H1 (cell line): ENCODE measurements at regions not wholly inside any gene's neighbourhood (a gene's known extent, or its start where the extent isn't known, plus 50 kb on each side); places are given as distances from the start of the nearest gene placed in this dataset.

Experiments used
- CTCF ChIA-PET: fragments of 300-600 bp; sonication (Branson Sonifier 250); formaldehyde crosslinking; loops from one replicate; lab custom pipeline; 2021; ENCODE audit not compliant: partially characterized antibody; lab: Charles Lee
- POLR2A ChIA-PET: fragments of 300-600 bp; sonication (Branson Sonifier 250); formaldehyde crosslinking; loops from one replicate; lab custom pipeline; 2021; ENCODE audit warnings: inconsistent platforms; ENCODE audit not compliant: partially characterized antibody; lab: Charles Lee
- DNase-seq, 2 experiments: peaks; one replicate each; pipeline versions ENCODE4 v3.0.0 to v3.0.0-alpha.2; 2010 to 2022; ENCODE audit warnings: low spot score in 2 of 2, low read depth in 1 of 2, mixed read lengths in 1 of 2
- FAIRE-seq: peaks from 2 replicates; lab custom pipeline; 2011; peaks lifted over from hg19 to GRCh38; lab: Jason Lieb, UNC
- H2AFZ ChIP-seq: 2 replicates; pipeline ENCODE4 v1.8.1; 2012; ENCODE audit warnings: low read length, inconsistent platforms
- H2AK5ac ChIP-seq: 2 replicates; pipeline ENCODE4 v1.6.1; 2013; ENCODE audit warnings: low read depth, low read length
- H2BK120ac ChIP-seq: replicated peaks from 2 replicates; pipeline ENCODE3; 2013; ENCODE audit warnings: low read depth, low read length, inconsistent platforms
- H2BK12ac ChIP-seq: 2 replicates; pipeline ENCODE4 v1.6.1; 2013; ENCODE audit warnings: low read depth, low read length
- H2BK15ac ChIP-seq: 2 replicates; pipeline ENCODE4 v1.6.1; 2013; ENCODE audit warnings: low read length
- H2BK20ac ChIP-seq: 2 replicates; pipeline ENCODE4 v1.6.1; 2013; ENCODE audit warnings: low read length
- H2BK5ac ChIP-seq: 2 replicates; pipeline ENCODE4 v1.6.1; 2013; ENCODE audit warnings: low read depth, low read length
- H3K14ac ChIP-seq: 2 replicates; pipeline ENCODE4 v1.6.1; 2013; ENCODE audit warnings: inconsistent platforms; ENCODE audit not compliant: insufficient read length
- H3K18ac ChIP-seq: 2 replicates; pipeline ENCODE4 v1.6.1; 2013; ENCODE audit warnings: low read length; ENCODE audit errors: extremely low read depth
- H3K23ac ChIP-seq: 2 replicates; pipeline ENCODE4 v1.6.1; 2013; ENCODE audit warnings: inconsistent platforms; ENCODE audit not compliant: insufficient read length
- H3K23me2 ChIP-seq: 2 replicates; pipeline ENCODE4 v1.6.1; 2013; ENCODE audit warnings: low read depth, low read length
- H3K27ac ChIP-seq: 2 replicates; pipeline ENCODE4 v1.6.1; 2011; ENCODE audit warnings: low read depth, low read length, inconsistent platforms
- H3K27me3 ChIP-seq, 4 experiments: replicated peaks in 1 of 4; 1 replicate in 1 of 4; 2 replicates in 3 of 4; pipeline versions ENCODE4 v1.6.1 to v1.8.1; 2011 to 2013; ENCODE audit warnings: low read length in 3 of 4, mild to moderate bottlenecking in 3 of 4, inconsistent platforms in 2 of 4, mixed read lengths in 2 of 4, moderate library complexity in 1 of 4; ENCODE audit not compliant: control insufficient read depth in 3 of 4, insufficient read depth in 3 of 4; ENCODE audit errors: extremely low read depth in 1 of 4
- H3K36me3 ChIP-seq, 4 experiments: 2 replicates each; pipeline versions ENCODE4 v1.6.1 to v1.8.1; 2011 to 2013; ENCODE audit warnings: mild to moderate bottlenecking in 4 of 4, low read length in 3 of 4, moderate library complexity in 2 of 4, control low read depth in 1 of 4, inconsistent platforms in 1 of 4; ENCODE audit not compliant: insufficient read depth in 4 of 4, control insufficient read depth in 2 of 4
- H3K4ac ChIP-seq: replicated peaks from 2 replicates; pipeline ENCODE3; 2013; ENCODE audit warnings: low read length, low read depth, mixed read lengths, inconsistent platforms; ENCODE audit not compliant: insufficient read length
- H3K4me1 ChIP-seq, 4 experiments: replicated peaks in 1 of 4; 1 replicate in 1 of 4; 2 replicates in 3 of 4; pipeline versions ENCODE4 v1.6.1 to v1.8.1; 2011 to 2013; ENCODE audit warnings: low read length in 3 of 4, inconsistent platforms in 2 of 4, mixed read lengths in 1 of 4; ENCODE audit not compliant: insufficient read depth in 4 of 4, control insufficient read depth in 3 of 4
- H3K4me2 ChIP-seq, 2 experiments: 2 replicates each; pipeline versions ENCODE4 v1.6.1 to v1.8.1; 2011 to 2013; ENCODE audit warnings: low read depth in 2 of 2, low read length in 2 of 2, control low read depth in 1 of 2, inconsistent platforms in 1 of 2, mild to moderate bottlenecking in 1 of 2; ENCODE audit not compliant: insufficient read depth in 1 of 2
- H3K4me3 ChIP-seq, 4 experiments: fragments of 200-600, 300-600 bp in 1 of 4; sonication (generic), shearing (Covaris generic), sonication (Bioruptor Twin) in 1 of 4; 2 replicates each; pipeline versions ENCODE4 v1.5.1 to v1.8.1; 2011 to 2016; ENCODE audit warnings: low read length in 4 of 4, low read depth in 3 of 4, control low read depth in 2 of 4, inconsistent platforms in 2 of 4, mild to moderate bottlenecking in 2 of 4, mixed read lengths in 1 of 4, moderate library complexity in 1 of 4; ENCODE audit not compliant: insufficient read depth in 2 of 4; ENCODE audit errors: extremely low read depth in 1 of 4
- H3K56ac ChIP-seq: replicated peaks from 2 replicates; pipeline ENCODE3; 2013; ENCODE audit warnings: low read depth, mild to moderate bottlenecking, mixed read lengths, low read length, inconsistent platforms; ENCODE audit not compliant: insufficient read length
- H3K79me1 ChIP-seq: 2 replicates; pipeline ENCODE4 v1.6.1; 2013; ENCODE audit warnings: low read depth, low read length, control low read depth
- H3K79me2 ChIP-seq, 2 experiments: 2 replicates each; pipeline versions ENCODE4 v1.6.1 to v1.8.1; 2012 to 2013; ENCODE audit warnings: low read length in 2 of 2, mild to moderate bottlenecking in 2 of 2, inconsistent platforms in 1 of 2; ENCODE audit not compliant: insufficient read depth in 2 of 2, control insufficient read depth in 1 of 2
- H3K9ac ChIP-seq, 4 experiments: replicated peaks in 1 of 4; 1 replicate in 1 of 4; 2 replicates in 3 of 4; pipeline versions ENCODE4 v1.6.1 to v1.8.1; 2011 to 2013; ENCODE audit warnings: low read depth in 3 of 4, low read length in 3 of 4, control low read depth in 2 of 4, mild to moderate bottlenecking in 2 of 4, moderate library complexity in 2 of 4, inconsistent platforms in 1 of 4; ENCODE audit errors: extremely low read depth in 1 of 4
- H3K9me3 ChIP-seq, 2 experiments: 2 replicates each; pipeline versions ENCODE4 v1.6.1 to v1.8.1; 2012 to 2013; ENCODE audit warnings: mild to moderate bottlenecking in 2 of 2, moderate library complexity in 2 of 2, control low read depth in 1 of 2, inconsistent platforms in 1 of 2, low read depth in 1 of 2, low read length in 1 of 2, mixed read lengths in 1 of 2; ENCODE audit not compliant: insufficient read depth in 2 of 2
- H4K20me1 ChIP-seq, 2 experiments: replicated peaks in 1 of 2; 2 replicates each; pipeline versions ENCODE3 to v1.8.1; 2011 to 2013; ENCODE audit warnings: inconsistent platforms in 2 of 2, low read length in 2 of 2, mild to moderate bottlenecking in 1 of 2; ENCODE audit not compliant: insufficient read depth in 2 of 2, control insufficient read depth in 1 of 2
- H4K5ac ChIP-seq: 2 replicates; pipeline ENCODE4 v1.6.1; 2013; ENCODE audit warnings: low read length, low read depth, mixed read lengths, inconsistent platforms; ENCODE audit not compliant: insufficient read length
- H4K8ac ChIP-seq: 2 replicates; pipeline ENCODE4 v1.8.0; 2013; ENCODE audit warnings: mild to moderate bottlenecking, moderate library complexity, low read length, inconsistent platforms; ENCODE audit not compliant: insufficient read depth; ENCODE audit errors: extremely low read depth
- H4K91ac ChIP-seq: replicated peaks from 2 replicates; pipeline ENCODE3; 2013; ENCODE audit warnings: low read length, mixed read lengths, inconsistent platforms; ENCODE audit not compliant: insufficient read length
- KDM4A ChIP-seq: IDR thresholded peaks from one replicate; pipeline ENCODE4 v1.7.1; 2012; ENCODE audit warnings: low read depth, mild to moderate bottlenecking, moderate library complexity, low read length, inconsistent platforms; ENCODE audit not compliant: severe bottlenecking
- RAD21 ChIP-seq, 2 experiments: IDR thresholded peaks in 1 of 2; conservative IDR thresholded peaks in 1 of 2; 2 replicates each; pipeline ENCODE4 v1.6.1; 2011; ENCODE audit warnings: low read depth in 2 of 2, low read length in 2 of 2, improper control_type of control experiment in 1 of 2, inconsistent platforms in 1 of 2, mild to moderate bottlenecking in 1 of 2, moderate library complexity in 1 of 2
- TAF7 ChIP-seq: optimal IDR thresholded peaks from 2 replicates; pipeline ENCODE3; 2011; ENCODE audit warnings: low read depth, mild to moderate bottlenecking, inconsistent platforms, low read length, moderate library complexity, borderline replicate concordance
- WGBS, 2 experiments: shearing (Covaris generic) in 1 of 2; methylation state at CpG; one replicate each; pipeline versions ENCODE4 v1.1.6 to v1.1.7; 2013 to 2015; ENCODE audit warnings: low lambda C conversion rate in 2 of 2, mixed read lengths in 2 of 2, inconsistent platforms in 1 of 2, low coverage in 1 of 2, missing lambda C conversion rate in 1 of 2; ENCODE audit not compliant: insufficient replicate concordance in 2 of 2, insufficient coverage in 1 of 2, insufficient read length in 1 of 2; ENCODE audit errors: extremely low coverage in 1 of 2, missing lambda C conversion rate in 1 of 2; 5-methylcytosine and 5-hydroxymethylcytosine counted together

GRCh38 chr20:25991051-25991755 lies 294.6 kb upstream of the ZNF337 start:
- Histone ChIP-seq H3K36me3 (no peaks in the 10 kb centered on the region), H3K18ac (no peak overlapping the region), H3K4me1 (peaks cover 0 to 3% (median 0%) of the 10 kb centered on the region in 4 experiments; a peak in 1 of 7 replicates), H3K27ac (no peak overlapping the region), H3K9me3 (peaks cover 0 to 26% of the 10 kb centered on the region in 2 experiments; a peak in 2 of 4 replicates), H4K8ac (no peak overlapping the region), H4K20me1 (no peaks in the 10 kb centered on the region), H3K79me1 (no peaks in the 10 kb centered on the region), H2AK5ac (no peak overlapping the region), H3K56ac (no peak overlapping the region), H2BK5ac (no peak overlapping the region), H4K91ac (no peak overlapping the region), H3K14ac (no peak overlapping the region), H2BK20ac (no peak overlapping the region), H3K9ac (no peak overlapping the region), H2AFZ (no peak overlapping the region), H4K5ac (no peak overlapping the region), H3K4ac (no peak overlapping the region), H3K23me2 (no peaks in the 10 kb centered on the region; the same call in 1 of the 2 replicates), H2BK15ac (no peak overlapping the region), H3K79me2 (no peaks in the 10 kb centered on the region), H3K4me3 (no peak overlapping the region), H3K23ac (no peak overlapping the region), H2BK120ac (no peak overlapping the region), H3K27me3 (no peaks in the 10 kb centered on the region), H2BK12ac (no peak overlapping the region), H3K4me2 (no peak overlapping the region)
- WGBS, 2 experiments, result 87% methylated on average over 21 of the region's 30 CpGs; no CpG with 5 or more reads in 1 of the 2 experiments
- FAIRE-seq (no peak), DNase-seq (no peak)
- POLR2A ChIA-PET, result no interaction called here
- CTCF ChIA-PET, result no interaction called here
- TF ChIP-seq KDM4A, result no peak
- TF ChIP-seq RAD21 (IDR thresholded peaks at IDR 0.05 in 1 of 2, conservative IDR thresholded peaks at IDR 0.05 in 1 of 2; ENCODE audit: low read depth in 2 of 2, low read length in 2 of 2), result no peak
- TF ChIP-seq TAF7, result no peak
